Keratinocyte (primary cell): ENCODE measurements at regions not wholly inside any gene's neighbourhood (a gene's known extent, or its start where the extent isn't known, plus 50 kb on each side); places are given as distances from the start of the nearest gene placed in this dataset.

ENCODE experiments used
- DNase-seq: peaks from one replicate; pipeline ENCODE4 v3.0.0-alpha.2; 2011; ENCODE audit warnings: low read depth, missing footprints, low spot score
- FAIRE-seq: peaks from 2 replicates; lab custom pipeline; 2011; peaks lifted over from hg19 to GRCh38; lab: Jason Lieb, UNC
- H2AFZ ChIP-seq: 2 replicates; pipeline ENCODE4 v1.6.0; 2012; ENCODE audit warnings: low read length, control low read depth, inconsistent platforms; ENCODE audit not compliant: control insufficient read depth
- H3K27ac ChIP-seq: 2 replicates; pipeline ENCODE4 v1.5.1; 2011; ENCODE audit warnings: low read length; ENCODE audit not compliant: control insufficient read depth, insufficient read depth
- H3K27me3 ChIP-seq: 3 replicates; pipeline ENCODE4 v1.6.0; 2011; ENCODE audit warnings: low read length; ENCODE audit not compliant: control insufficient read depth, insufficient read depth; ENCODE audit errors: extremely low read depth
- H3K36me3 ChIP-seq, 2 experiments: 2 replicates in 1 of 2; 3 replicates in 1 of 2; pipeline ENCODE4 v1.5.1; 2011; ENCODE audit warnings: low read length in 2 of 2, mild to moderate bottlenecking in 1 of 2; ENCODE audit not compliant: control insufficient read depth in 2 of 2, insufficient read depth in 2 of 2; ENCODE audit errors: extremely low read depth in 1 of 2
- H3K4me1 ChIP-seq: 3 replicates; pipeline ENCODE4 v1.5.1; 2011; ENCODE audit warnings: low read length; ENCODE audit not compliant: control insufficient read depth, insufficient read depth; ENCODE audit errors: extremely low read depth
- H3K4me2 ChIP-seq: 3 replicates; pipeline ENCODE4 v1.6.0; 2011; ENCODE audit warnings: low read depth, low read length; ENCODE audit not compliant: control insufficient read depth, insufficient read depth; ENCODE audit errors: extremely low read depth
- H3K4me3 ChIP-seq, 3 experiments: fragments of 200-600 bp in 1 of 3; sonication (generic) in 1 of 3; 2 replicates in 2 of 3; 3 replicates in 1 of 3; pipeline ENCODE4 v1.5.1; 2011 to 2016; ENCODE audit warnings: low read length in 3 of 3, mild to moderate bottlenecking in 3 of 3, control low read depth in 2 of 3, inconsistent platforms in 1 of 3, low read depth in 1 of 3, mixed read lengths in 1 of 3, mixed run types in 1 of 3, moderate library complexity in 1 of 3; ENCODE audit not compliant: control insufficient read depth in 2 of 3, insufficient read depth in 2 of 3; ENCODE audit errors: extremely low read depth in 1 of 3
- H3K79me2 ChIP-seq: 2 replicates; pipeline ENCODE4 v1.6.0; 2012; ENCODE audit warnings: low read length; ENCODE audit not compliant: control insufficient read depth, insufficient read depth
- H3K9ac ChIP-seq: 3 replicates; pipeline ENCODE4 v1.6.0; 2011; ENCODE audit warnings: low read length; ENCODE audit not compliant: control insufficient read depth, insufficient read depth; ENCODE audit errors: extremely low read depth
- H3K9me1 ChIP-seq: 3 replicates; pipeline ENCODE4 v1.6.0; 2011; ENCODE audit warnings: low read length; ENCODE audit not compliant: control insufficient read depth, insufficient read depth; ENCODE audit errors: extremely low read depth
- H3K9me3 ChIP-seq: 2 replicates; pipeline ENCODE4 v1.5.1; 2012; ENCODE audit warnings: low read depth, low read length; ENCODE audit not compliant: control insufficient read depth
- H4K20me1 ChIP-seq: 3 replicates; pipeline ENCODE4 v1.6.0; 2011; ENCODE audit warnings: low read length; ENCODE audit not compliant: control insufficient read depth, insufficient read depth; ENCODE audit errors: extremely low read depth
- EZH2 ChIP-seq: IDR thresholded peaks from one replicate; pipeline ENCODE4 v1.6.1; 2012; ENCODE audit warnings: inconsistent platforms, mild to moderate bottlenecking, low read length, moderate library complexity
- dilution Hi-C: fragments of 300-500 bp; cut with MboI; formaldehyde crosslinking; loops from one replicate; pipeline ENCODE4 v1.7.0; 2020; ENCODE audit warnings: low sequenced_read_pairs; ENCODE audit not compliant: extremely low pct_ligation_motif_present
- TF ChIP-seq, protein P1 (sequence below), 3 experiments: IDR thresholded peaks in 1 of 3; conservative IDR thresholded peaks in 1 of 3; optimal IDR thresholded peaks in 1 of 3; 2 replicates in 2 of 3; 3 replicates in 1 of 3; pipeline versions ENCODE3 to v1.5.1; 2011; ENCODE audit warnings: low read length in 3 of 3, mild to moderate bottlenecking in 3 of 3, moderate library complexity in 2 of 3, control low read depth in 1 of 3, inconsistent platforms in 1 of 3; ENCODE audit not compliant: insufficient read depth in 2 of 3; ENCODE audit errors: extremely low read depth in 1 of 3

DNA sequence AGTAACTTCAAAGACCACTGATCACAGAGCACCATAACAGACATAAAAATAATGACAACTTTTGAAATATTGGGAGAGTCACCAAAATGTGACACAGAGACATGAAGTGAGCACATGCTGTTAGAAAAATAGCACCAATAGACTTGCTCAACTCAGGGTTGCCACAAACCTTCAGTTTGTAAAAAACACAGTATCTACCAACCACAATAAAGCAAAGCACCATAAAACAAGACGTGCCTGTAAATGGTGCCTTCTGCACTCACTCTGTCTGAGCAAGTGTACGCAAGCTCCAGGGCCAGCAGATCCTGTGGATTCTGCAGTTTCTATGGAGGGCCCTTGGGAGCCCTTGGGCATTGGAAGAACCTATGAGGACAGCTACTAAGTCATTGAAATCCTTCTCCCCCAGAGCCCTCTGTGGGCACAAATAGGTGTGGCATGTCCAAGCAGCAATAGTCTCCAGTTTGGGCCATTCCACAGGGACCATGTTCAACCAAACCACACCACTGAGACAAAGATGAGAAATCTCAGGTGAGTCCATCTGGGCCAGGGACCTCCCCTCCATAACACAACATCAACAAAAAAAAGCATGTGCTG, 116.9 kb upstream of the RAB4A start:
- no peak for FAIRE-seq
- H3K9ac ChIP-seq: no peak overlapping the region
- dilution Hi-C loops: no loop called here
- H3K4me3 ChIP-seq: no peak overlapping the region
- H3K4me1 ChIP-seq: no peaks in the 10 kb centered on the region
- no peaks in the 10 kb centered on the region for H3K79me2 ChIP-seq
- no peak overlapping the region for H3K4me2 ChIP-seq
- no peak overlapping the region for H3K27ac ChIP-seq
- no peaks in the 10 kb centered on the region for H3K36me3 ChIP-seq
- peaks cover 21% of the 10 kb centered on the region for H3K27me3 ChIP-seq
- H3K9me1 ChIP-seq: no peaks in the 10 kb centered on the region
- TF ChIP-seq, protein P1, sequence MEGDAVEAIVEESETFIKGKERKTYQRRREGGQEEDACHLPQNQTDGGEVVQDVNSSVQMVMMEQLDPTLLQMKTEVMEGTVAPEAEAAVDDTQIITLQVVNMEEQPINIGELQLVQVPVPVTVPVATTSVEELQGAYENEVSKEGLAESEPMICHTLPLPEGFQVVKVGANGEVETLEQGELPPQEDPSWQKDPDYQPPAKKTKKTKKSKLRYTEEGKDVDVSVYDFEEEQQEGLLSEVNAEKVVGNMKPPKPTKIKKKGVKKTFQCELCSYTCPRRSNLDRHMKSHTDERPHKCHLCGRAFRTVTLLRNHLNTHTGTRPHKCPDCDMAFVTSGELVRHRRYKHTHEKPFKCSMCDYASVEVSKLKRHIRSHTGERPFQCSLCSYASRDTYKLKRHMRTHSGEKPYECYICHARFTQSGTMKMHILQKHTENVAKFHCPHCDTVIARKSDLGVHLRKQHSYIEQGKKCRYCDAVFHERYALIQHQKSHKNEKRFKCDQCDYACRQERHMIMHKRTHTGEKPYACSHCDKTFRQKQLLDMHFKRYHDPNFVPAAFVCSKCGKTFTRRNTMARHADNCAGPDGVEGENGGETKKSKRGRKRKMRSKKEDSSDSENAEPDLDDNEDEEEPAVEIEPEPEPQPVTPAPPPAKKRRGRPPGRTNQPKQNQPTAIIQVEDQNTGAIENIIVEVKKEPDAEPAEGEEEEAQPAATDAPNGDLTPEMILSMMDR (optimal IDR thresholded peaks at IDR 0.05 in 1 of 3, IDR thresholded peaks at IDR 0.05 in 1 of 3, conservative IDR thresholded peaks at IDR 0.05 in 1 of 3; ENCODE audit: extremely low read depth in 1 of 3, insufficient read depth in 2 of 3, low read length in 3 of 3): no peak
- no peak for TF ChIP-seq EZH2
- no peak overlapping the region for H2AFZ ChIP-seq
- DNase-seq: no peak
- no peaks in the 10 kb centered on the region for H3K9me3 ChIP-seq
- H4K20me1 ChIP-seq: no peaks in the 10 kb centered on the region

DNA sequence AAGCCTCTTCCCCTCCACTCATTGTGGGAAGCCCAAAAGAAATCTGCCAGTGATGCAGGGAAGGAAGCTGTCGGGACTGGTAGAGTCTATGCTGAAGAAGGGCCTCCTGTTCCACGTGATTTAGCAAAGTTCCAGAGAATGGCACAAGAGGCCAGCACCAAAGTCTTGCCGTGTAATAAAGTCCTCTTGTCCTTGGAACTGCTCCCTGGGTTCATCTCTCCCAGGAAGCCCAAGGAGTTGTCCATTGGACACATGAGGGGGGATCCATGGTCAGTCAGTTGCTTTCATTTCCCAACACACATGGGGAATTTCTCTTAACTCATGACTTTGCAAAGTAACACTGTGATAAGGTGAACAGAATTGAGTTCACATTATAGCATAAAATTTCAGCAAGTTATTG, 116.1 kb upstream of the RAB4A start:
- Histone ChIP-seq H3K9ac (no peak overlapping the region), H3K79me2 (no peaks in the 10 kb centered on the region), H4K20me1 (no peaks in the 10 kb centered on the region), H3K27me3 (peaks cover 21% of the 10 kb centered on the region), H3K4me1 (no peaks in the 10 kb centered on the region), H2AFZ (no peak overlapping the region), H3K27ac (no peak overlapping the region), H3K4me2 (no peak overlapping the region), H3K4me3 (no peak overlapping the region), H3K36me3 (no peaks in the 10 kb centered on the region), H3K9me3 (no peaks in the 10 kb centered on the region), H3K9me1 (no peaks in the 10 kb centered on the region)
- FAIRE-seq (no peak), DNase-seq (no peak)
- dilution Hi-C loops: no loop called here
- TF ChIP-seq, protein P1 (optimal IDR thresholded peaks at IDR 0.05 in 1 of 3, IDR thresholded peaks at IDR 0.05 in 1 of 3, conservative IDR thresholded peaks at IDR 0.05 in 1 of 3; ENCODE audit: extremely low read depth in 1 of 3, insufficient read depth in 2 of 3, low read length in 3 of 3): no peak
- no peak for TF ChIP-seq EZH2
